Trophoblast cell (in vitro differentiated cells and primary cell): ENCODE measurements at regions not wholly inside any gene's neighbourhood (a gene's known extent, or its start where the extent isn't known, plus 50 kb on each side); places are given as distances from the start of the nearest gene placed in this dataset.

Source experiments
- DNase-seq, 2 donors: peaks; one replicate each; pipeline ENCODE4 v3.0.0-alpha.2; 2016
- H2AFZ ChIP-seq: 2 replicates; pipeline ENCODE4 v1.6.1; 2013; ENCODE audit warnings: low read length, moderate library complexity, mild to moderate bottlenecking; ENCODE audit not compliant: insufficient read depth, poor library complexity
- H2AK5ac ChIP-seq: 2 replicates; pipeline ENCODE4 v1.6.1; 2013; ENCODE audit warnings: mild to moderate bottlenecking, low read length
- H2BK120ac ChIP-seq: 2 replicates; pipeline ENCODE4 v1.6.1; 2013; ENCODE audit warnings: low read length, mild to moderate bottlenecking, moderate library complexity; ENCODE audit not compliant: insufficient read depth, poor library complexity
- H2BK12ac ChIP-seq: 2 replicates; pipeline ENCODE4 v1.6.1; 2013; ENCODE audit warnings: mild to moderate bottlenecking, low read length, moderate library complexity
- H2BK5ac ChIP-seq: 2 replicates; pipeline ENCODE4 v1.6.1; 2013; ENCODE audit warnings: low read length, low read depth, moderate library complexity, mild to moderate bottlenecking; ENCODE audit not compliant: poor library complexity
- H3K14ac ChIP-seq: 2 replicates; pipeline ENCODE4 v1.6.1; 2013; ENCODE audit warnings: mild to moderate bottlenecking, low read length
- H3K18ac ChIP-seq: 2 replicates; pipeline ENCODE4 v1.6.1; 2013; ENCODE audit warnings: mild to moderate bottlenecking, low read length
- H3K23ac ChIP-seq: 2 replicates; pipeline ENCODE4 v1.6.1; 2013; ENCODE audit warnings: low read length
- H3K27ac ChIP-seq: 2 replicates; pipeline ENCODE4 v1.5.1; 2013; ENCODE audit warnings: low read depth, mild to moderate bottlenecking, inconsistent platforms, low read length, moderate library complexity
- H3K27me3 ChIP-seq: 2 replicates; pipeline ENCODE4 v1.6.1; 2013; ENCODE audit warnings: inconsistent platforms, mild to moderate bottlenecking, low read length, moderate library complexity; ENCODE audit not compliant: insufficient read depth
- H3K36me3 ChIP-seq, 2 experiments: 1 replicate in 1 of 2; 2 replicates in 1 of 2; pipeline ENCODE4 v1.6.1; 2013; ENCODE audit warnings: low read length in 2 of 2, mild to moderate bottlenecking in 2 of 2, moderate library complexity in 1 of 2; ENCODE audit not compliant: insufficient read depth in 2 of 2, control insufficient read depth in 1 of 2
- H3K4ac ChIP-seq: 2 replicates; pipeline ENCODE4 v1.6.1; 2013; ENCODE audit warnings: low read depth, mild to moderate bottlenecking, low read length, moderate library complexity
- H3K4me1 ChIP-seq, 2 experiments: 1 replicate in 1 of 2; 2 replicates in 1 of 2; pipeline ENCODE4 v1.6.1; 2013; ENCODE audit warnings: low read length in 2 of 2, mild to moderate bottlenecking in 2 of 2, moderate library complexity in 1 of 2; ENCODE audit not compliant: insufficient read depth in 2 of 2, control insufficient read depth in 1 of 2
- H3K4me2 ChIP-seq: 2 replicates; pipeline ENCODE4 v1.6.1; 2013; ENCODE audit warnings: inconsistent platforms, mild to moderate bottlenecking, low read length, moderate library complexity
- H3K4me3 ChIP-seq: 2 replicates; pipeline ENCODE4 v1.5.1; 2013; ENCODE audit warnings: mild to moderate bottlenecking, low read depth, low read length, inconsistent platforms
- H3K79me1 ChIP-seq: one replicate; pipeline ENCODE4 v1.6.1; 2013; ENCODE audit warnings: low read length
- H3K79me2 ChIP-seq: 2 replicates; pipeline ENCODE4 v1.6.1; 2013; ENCODE audit warnings: low read length, mild to moderate bottlenecking; ENCODE audit not compliant: control insufficient read depth, insufficient read depth, poor library complexity
- H3K9ac ChIP-seq: 2 replicates; pipeline ENCODE4 v1.6.1; 2013; ENCODE audit warnings: mild to moderate bottlenecking, low read length
- H3K9me3 ChIP-seq: 2 replicates; pipeline ENCODE4 v1.6.1; 2013; ENCODE audit warnings: low read depth, mild to moderate bottlenecking, control low read depth, inconsistent platforms, low read length; ENCODE audit not compliant: insufficient read depth
- H4K12ac ChIP-seq: 2 replicates; pipeline ENCODE4 v1.6.1; 2013; ENCODE audit warnings: low read depth, mild to moderate bottlenecking, low read length, moderate library complexity
- H4K8ac ChIP-seq: 2 replicates; pipeline ENCODE4 v1.6.1; 2013; ENCODE audit warnings: low read depth, mild to moderate bottlenecking, low read length, moderate library complexity
- H4K91ac ChIP-seq: one replicate; pipeline ENCODE4 v1.6.1; 2013; ENCODE audit warnings: low read depth, mild to moderate bottlenecking, low read length, moderate library complexity
- WGBS: extraction: QIAGEN DNeasy Blood & Tissue Kit; methylation state at CpG from one replicate; pipeline ENCODE4 v1.1.7; 2013; ENCODE audit warnings: missing lambda C conversion rate; ENCODE audit not compliant: insufficient read length, insufficient coverage; ENCODE audit errors: extremely low coverage; 5-methylcytosine and 5-hydroxymethylcytosine counted together

DNA sequence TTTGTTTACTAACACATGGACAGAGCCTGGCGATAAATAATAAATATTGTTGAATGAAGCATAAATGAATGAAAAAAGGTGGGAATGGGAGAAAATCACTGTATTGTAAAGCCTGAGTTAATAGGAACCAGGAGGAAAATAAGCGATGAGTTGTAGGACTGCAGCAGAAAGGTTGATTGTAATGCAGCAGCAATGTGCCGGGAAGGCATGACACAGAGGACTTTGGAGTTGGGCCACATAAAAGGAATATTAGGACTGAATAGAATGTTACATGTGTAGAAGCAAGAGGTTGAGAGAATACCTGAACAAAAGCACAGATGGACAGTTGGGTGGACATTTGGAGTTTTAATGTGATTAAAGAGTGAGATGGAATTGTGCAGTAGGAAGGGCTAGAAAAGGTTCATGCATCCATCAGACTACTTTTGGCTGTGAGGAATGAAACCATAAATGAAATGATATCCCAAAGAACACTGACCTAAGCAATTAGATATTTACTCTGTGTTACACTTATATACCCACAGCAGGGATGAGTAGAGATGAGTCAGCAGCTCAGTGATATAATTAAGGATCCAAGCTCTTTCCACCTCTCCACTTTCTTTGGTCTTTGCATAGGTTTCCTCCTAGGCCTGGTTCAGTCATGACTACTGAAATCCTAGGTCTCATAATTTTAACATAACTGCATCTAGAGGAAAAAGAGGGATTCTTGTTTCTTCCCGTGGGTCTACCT lies 55.4 kb downstream of the CCER1 start:
- H3K4ac ChIP-seq = no peak overlapping the region
- no peak overlapping the region for H4K91ac ChIP-seq
- H2AFZ ChIP-seq = no peak overlapping the region
- H3K4me2 ChIP-seq = no peak overlapping the region
- H2AK5ac ChIP-seq = no peak overlapping the region
- H4K8ac ChIP-seq = no peak overlapping the region
- H3K79me2 ChIP-seq = no peaks in the 10 kb centered on the region
- H3K79me1 ChIP-seq = no peaks in the 10 kb centered on the region
- no peak overlapping the region for H3K27ac ChIP-seq
- H3K9me3 ChIP-seq = no peaks in the 10 kb centered on the region
- no peak for DNase-seq
- H2BK5ac ChIP-seq = no peak overlapping the region
- H3K14ac ChIP-seq = no peak overlapping the region
- no peak overlapping the region for H2BK120ac ChIP-seq
- H3K4me3 ChIP-seq = no peak overlapping the region
- no peaks in the 10 kb centered on the region for H3K36me3 ChIP-seq
- H2BK12ac ChIP-seq = no peak overlapping the region
- H3K4me1 ChIP-seq = no peaks in the 10 kb centered on the region
- H3K18ac ChIP-seq = no peak overlapping the region
- WGBS = no CpG with 5 or more reads among the region's 4 CpGs
- H3K27me3 ChIP-seq = no peaks in the 10 kb centered on the region
- H4K12ac ChIP-seq = no peak overlapping the region
- H3K23ac ChIP-seq = no peak overlapping the region
- no peak overlapping the region for H3K9ac ChIP-seq

DNA sequence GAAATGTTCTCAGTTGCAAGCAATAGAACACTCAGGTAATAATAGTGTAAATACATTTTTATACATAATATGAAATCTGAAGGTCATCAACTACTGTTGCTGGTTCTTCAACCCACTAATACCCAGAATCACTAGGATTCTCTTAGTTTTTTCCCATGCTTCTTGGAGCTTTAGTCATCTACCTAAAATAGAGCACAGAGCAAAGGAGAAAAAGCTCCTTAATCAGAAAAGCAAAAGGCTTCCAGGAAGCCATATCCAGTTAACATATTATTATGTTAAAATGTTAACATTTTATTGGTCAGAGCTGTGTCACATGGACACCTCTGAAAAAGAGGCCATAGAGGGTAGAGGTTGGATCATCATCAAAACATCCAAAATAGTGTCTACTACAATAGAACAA lies 57.0 kb downstream of the CCER1 start:
- H3K18ac ChIP-seq = no peak overlapping the region
- no peaks in the 10 kb centered on the region for H3K79me1 ChIP-seq
- no peak overlapping the region for H2BK120ac ChIP-seq
- no peak overlapping the region for H3K27ac ChIP-seq
- H3K4me2 ChIP-seq = no peak overlapping the region
- H3K9ac ChIP-seq = no peak overlapping the region
- H4K91ac ChIP-seq = no peak overlapping the region
- H2AFZ ChIP-seq = no peak overlapping the region
- H2BK12ac ChIP-seq = no peak overlapping the region
- H3K4me3 ChIP-seq = no peak overlapping the region
- DNase-seq = no peak
- no peak overlapping the region for H3K4ac ChIP-seq
- H4K8ac ChIP-seq = no peak overlapping the region
- H3K9me3 ChIP-seq = no peaks in the 10 kb centered on the region
- no peaks in the 10 kb centered on the region for H3K4me1 ChIP-seq
- no peaks in the 10 kb centered on the region for H3K36me3 ChIP-seq
- H3K79me2 ChIP-seq = no peaks in the 10 kb centered on the region
- H4K12ac ChIP-seq = no peak overlapping the region
- H3K23ac ChIP-seq = no peak overlapping the region
- H2AK5ac ChIP-seq = no peak overlapping the region
- H3K14ac ChIP-seq = no peak overlapping the region
- no peak overlapping the region for H2BK5ac ChIP-seq
- no peaks in the 10 kb centered on the region for H3K27me3 ChIP-seq

DNA sequence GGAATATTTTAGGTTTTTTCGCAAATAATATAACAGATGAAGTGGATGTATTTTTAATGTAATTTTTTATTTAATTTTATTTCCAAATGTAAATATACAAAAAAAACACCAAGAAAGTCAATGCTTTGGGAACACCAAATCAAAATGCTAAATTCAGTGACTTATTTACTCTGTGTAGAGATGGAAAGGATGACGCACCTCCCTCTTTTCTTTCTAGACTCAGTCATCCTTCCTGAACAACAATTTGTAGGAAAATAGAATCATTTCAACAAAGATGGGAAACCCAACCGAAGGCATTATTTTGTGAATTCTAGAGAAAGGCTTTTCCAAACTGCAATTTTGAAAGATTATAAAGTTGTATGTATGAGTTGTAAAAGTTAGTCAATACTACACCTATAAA lies 57.7 kb downstream of the CCER1 start:
- Histone ChIP-seq H4K12ac (no peak overlapping the region), H3K4ac (no peak overlapping the region), H3K27me3 (no peaks in the 10 kb centered on the region), H2BK5ac (no peak overlapping the region), H3K14ac (no peak overlapping the region), H2BK120ac (no peak overlapping the region), H3K79me2 (no peaks in the 10 kb centered on the region), H3K23ac (no peak overlapping the region), H4K91ac (no peak overlapping the region), H3K4me2 (no peak overlapping the region), H3K18ac (no peak overlapping the region), H3K4me3 (no peak overlapping the region), H3K79me1 (no peaks in the 10 kb centered on the region), H3K9ac (no peak overlapping the region), H3K36me3 (no peaks in the 10 kb centered on the region), H4K8ac (no peak overlapping the region), H2BK12ac (no peak overlapping the region), H2AK5ac (no peak overlapping the region), H3K4me1 (no peaks in the 10 kb centered on the region), H2AFZ (no peak overlapping the region), H3K27ac (no peak overlapping the region), H3K9me3 (no peaks in the 10 kb centered on the region)
- no peak for DNase-seq
- WGBS = no CpG with 5 or more reads among the region's 3 CpGs

DNA sequence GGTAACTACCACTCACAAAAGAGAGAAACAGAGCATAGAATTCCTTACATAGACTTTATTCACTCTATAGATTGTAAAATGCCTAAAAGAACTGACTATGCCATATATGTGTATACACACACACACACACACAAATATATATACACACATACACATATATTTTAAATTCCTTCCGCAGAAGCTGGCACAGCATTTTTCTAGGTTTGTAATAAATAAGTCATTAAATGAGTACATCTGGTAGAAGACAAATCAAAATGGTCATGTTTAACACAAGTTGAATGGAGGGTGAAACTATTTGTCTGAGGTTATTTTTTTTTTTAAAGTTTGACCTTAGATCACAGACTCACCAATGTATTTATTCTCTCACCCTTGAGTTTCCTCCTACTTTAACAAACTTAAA lies 58.2 kb downstream of the CCER1 start:
- Histone ChIP-seq H3K23ac (no peak overlapping the region), H3K4me1 (no peaks in the 10 kb centered on the region), H3K27me3 (no peaks in the 10 kb centered on the region), H2AK5ac (no peak overlapping the region), H3K79me1 (no peaks in the 10 kb centered on the region), H4K91ac (no peak overlapping the region), H3K9me3 (no peaks in the 10 kb centered on the region), H3K4me3 (no peak overlapping the region), H3K18ac (no peak overlapping the region), H3K9ac (no peak overlapping the region), H3K14ac (no peak overlapping the region), H3K36me3 (no peaks in the 10 kb centered on the region), H4K12ac (no peak overlapping the region), H2AFZ (no peak overlapping the region), H2BK120ac (no peak overlapping the region), H4K8ac (no peak overlapping the region), H2BK12ac (no peak overlapping the region), H3K79me2 (no peaks in the 10 kb centered on the region), H3K4ac (no peak overlapping the region), H3K4me2 (no peak overlapping the region), H3K27ac (no peak overlapping the region), H2BK5ac (no peak overlapping the region)
- no CpG with 5 or more reads among the region's 1 CpG for WGBS
- DNase-seq = no peak
